GM21737 (cell line): ENCODE measurements at regions not wholly inside any gene's neighbourhood (a gene's known extent, or its start where the extent isn't known, plus 50 kb on each side); places are given as distances from the start of the nearest gene placed in this dataset.
"Not testable (repeated sequence)": the region's sequence is repeated elsewhere in the genome, so short reads cannot be mapped to it uniquely, and the experiment has no call there.

Experiments
- ATAC-seq: cut with Tn5 transposase; IDR thresholded peaks from one replicate; pipeline ENCODE4 v1.9.1; 2021; ENCODE audit warnings: mild to moderate bottlenecking, moderate library complexity; ENCODE audit not compliant: unreplicated experiment

GRCh38 chr5:101783241-101784013 lies 512.7 kb downstream of the SLCO4C1 start:
- no peak for ATAC-seq

- ATAC-seq = no peak
Observed at GRCh38 chr5:101782352-101783103, 513.6 kb downstream of the SLCO4C1 start.

- ATAC-seq = no peak
Observed at GRCh38 chr5:101751105-101751504, 545.0 kb downstream of the SLCO4C1 start.

GRCh38 chr5:101743000-101743399 lies 553.1 kb downstream of the SLCO4C1 start:
- not testable (repeated sequence) for ATAC-seq

GRCh38 chr5:101728933-101729332 lies 567.2 kb downstream of the SLCO4C1 start:
- no peak for ATAC-seq

- no peak for ATAC-seq
Observed at GRCh38 chr5:101721543-101721942, 574.5 kb downstream of the SLCO4C1 start.

GRCh38 chr5:101720033-101720432 lies 576.1 kb downstream of the SLCO4C1 start:
- ATAC-seq = no peak

GRCh38 chr5:101717721-101718120 lies 578.4 kb downstream of the SLCO4C1 start:
- no peak for ATAC-seq

- no peak for ATAC-seq
Observed at GRCh38 chr5:101716941-101717340, 579.1 kb downstream of the SLCO4C1 start.

GRCh38 chr5:101715790-101716189 lies 580.3 kb downstream of the SLCO4C1 start:
- ATAC-seq = not testable (repeated sequence)

- ATAC-seq = no peak
Observed at GRCh38 chr5:101689306-101689705, 606.8 kb downstream of the SLCO4C1 start.

- ATAC-seq = no peak
Observed at GRCh38 chr5:101688156-101688555, 607.9 kb downstream of the SLCO4C1 start.

GRCh38 chr5:101687349-101687985 lies 608.6 kb downstream of the SLCO4C1 start:
- no peak for ATAC-seq

- no peak for ATAC-seq
Observed at GRCh38 chr5:101686536-101687157, 609.4 kb downstream of the SLCO4C1 start.

- ATAC-seq = no peak
Observed at GRCh38 chr5:101679816-101680215, 616.3 kb downstream of the SLCO4C1 start.

- peak; percentile 71 for ATAC-seq
Observed at GRCh38 chr5:101678481-101679193, 617.4 kb downstream of the SLCO4C1 start.

GRCh38 chr5:101677961-101678360 lies 618.1 kb downstream of the SLCO4C1 start:
- ATAC-seq = no peak

- ATAC-seq = no peak
Observed at GRCh38 chr5:101676646-101677045, 619.4 kb downstream of the SLCO4C1 start.

- ATAC-seq = no peak
Observed at GRCh38 chr5:101675510-101676219, 620.4 kb downstream of the SLCO4C1 start.

GRCh38 chr5:101673120-101673519 lies 623.0 kb downstream of the SLCO4C1 start:
- no peak for ATAC-seq
